SU-DHL-6 (cell line): ENCODE measurements at regions not wholly inside any gene's neighbourhood (a gene's known extent, or its start where the extent isn't known, plus 50 kb on each side); places are given as distances from the start of the nearest gene placed in this dataset.

Source experiments
- H2AFZ ChIP-seq: fragments of 200-600 bp; sonication (generic); 2 replicates; pipeline ENCODE4 v1.6.1; 2014; ENCODE audit warnings: low read depth, mild to moderate bottlenecking, moderate library complexity, mixed read lengths, antibody characterized with exemption, low read length; ENCODE audit not compliant: severe bottlenecking
- H3F3A ChIP-seq: fragments of 200-600 bp; shearing (Covaris generic); 2 replicates; pipeline ENCODE4 v1.6.0; 2016; ENCODE audit warnings: antibody characterized with exemption, mild to moderate bottlenecking; ENCODE audit not compliant: insufficient read depth
- H3K27ac ChIP-seq: fragments of 200-600 bp; sonication (generic); 2 replicates; pipeline ENCODE4 v1.5.1; 2016; ENCODE audit warnings: low read depth, mild to moderate bottlenecking, low read length, moderate library complexity, mixed read lengths
- H3K27me3 ChIP-seq: fragments of 200-600 bp; sonication (generic), shearing (Covaris generic); 2 replicates; pipeline ENCODE4 v1.6.0; 2014; ENCODE audit warnings: mild to moderate bottlenecking, low read length
- H3K36me3 ChIP-seq: fragments of 200-600 bp; sonication (generic); 2 replicates; pipeline ENCODE4 v1.6.1; 2014; ENCODE audit warnings: mild to moderate bottlenecking, low read length, mixed read lengths
- H3K4me2 ChIP-seq: fragments of 300-600, 200-600 bp; shearing (Covaris generic), sonication (generic); 2 replicates; pipeline ENCODE4 v1.6.0; 2014; ENCODE audit warnings: low read length, low read depth, mild to moderate bottlenecking; ENCODE audit not compliant: poor library complexity, severe bottlenecking
- H3K4me3 ChIP-seq: fragments of 200-600 bp; sonication (generic); 2 replicates; pipeline ENCODE4 v1.5.1; 2014; ENCODE audit warnings: antibody characterized with exemption, low read length, mild to moderate bottlenecking, mixed read lengths; ENCODE audit not compliant: insufficient read depth, poor library complexity, severe bottlenecking
- H3K79me2 ChIP-seq: fragments of 200-600 bp; sonication (generic); 2 replicates; pipeline ENCODE4 v1.6.1; 2014; ENCODE audit warnings: mild to moderate bottlenecking, low read length, moderate library complexity; ENCODE audit not compliant: insufficient read depth
- H3K9ac ChIP-seq: fragments of 200-600 bp; sonication (generic); 2 replicates; pipeline ENCODE4 v1.7.0; 2014; ENCODE audit warnings: mild to moderate bottlenecking, low read length
- H3K9me2 ChIP-seq: fragments of 200-600 bp; sonication (generic); replicated peaks from 2 replicates; pipeline ENCODE4 v1.6.1; 2014; ENCODE audit warnings: low read length; ENCODE audit not compliant: insufficient read depth
- H3K9me3 ChIP-seq: fragments of 200-600 bp; sonication (generic); 2 replicates; pipeline ENCODE4 v1.6.1; 2014; ENCODE audit warnings: low read length, mixed read lengths; ENCODE audit not compliant: insufficient read depth
- H4K20me1 ChIP-seq: fragments of 200-600 bp; sonication (generic); 2 replicates; pipeline ENCODE4 v1.6.1; 2014; ENCODE audit warnings: low read depth, mild to moderate bottlenecking, antibody characterized with exemption, low read length, moderate library complexity, mixed read lengths
- EZH2phosphoT487 ChIP-seq: fragments of 200-600 bp; sonication (generic), shearing (Covaris generic); conservative IDR thresholded peaks from 2 replicates; pipeline ENCODE4 v1.6.1; 2018; ENCODE audit warnings: mild to moderate bottlenecking, antibody characterized with exemption, low read length, moderate library complexity, mixed read lengths
- TF ChIP-seq, protein P1 (sequence below): fragments of 200-600 bp; sonication (generic); IDR thresholded peaks from one replicate; pipeline ENCODE4 v1.5.1; 2017; ENCODE audit warnings: antibody characterized with exemption, mild to moderate bottlenecking, low read length, moderate library complexity; ENCODE audit not compliant: insufficient read depth, poor library complexity, severe bottlenecking

DNA sequence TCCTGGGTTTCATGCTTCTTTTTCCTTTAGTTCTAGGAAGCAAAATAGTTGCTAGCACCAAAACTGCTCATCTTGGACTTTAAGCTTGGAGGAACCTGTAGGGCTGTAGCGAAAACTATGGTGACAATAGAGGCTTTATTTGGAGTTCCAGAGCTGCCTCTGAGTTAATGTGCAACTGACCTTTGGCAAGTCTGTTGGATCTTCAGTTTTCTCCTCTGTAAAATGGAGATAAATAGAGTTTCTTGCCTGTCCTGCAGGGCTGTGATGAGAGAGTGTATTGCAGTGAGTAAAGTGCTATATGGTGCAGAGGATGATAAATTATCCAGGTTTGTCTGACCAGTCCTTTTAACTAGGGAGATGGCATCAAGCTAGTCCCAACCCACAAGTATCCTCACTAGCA lies 417.0 kb downstream of the MAN2A1 start:
- no peak overlapping the region for H3K27ac ChIP-seq
- no peaks in the 10 kb centered on the region for H4K20me1 ChIP-seq
- TF ChIP-seq, protein P1, sequence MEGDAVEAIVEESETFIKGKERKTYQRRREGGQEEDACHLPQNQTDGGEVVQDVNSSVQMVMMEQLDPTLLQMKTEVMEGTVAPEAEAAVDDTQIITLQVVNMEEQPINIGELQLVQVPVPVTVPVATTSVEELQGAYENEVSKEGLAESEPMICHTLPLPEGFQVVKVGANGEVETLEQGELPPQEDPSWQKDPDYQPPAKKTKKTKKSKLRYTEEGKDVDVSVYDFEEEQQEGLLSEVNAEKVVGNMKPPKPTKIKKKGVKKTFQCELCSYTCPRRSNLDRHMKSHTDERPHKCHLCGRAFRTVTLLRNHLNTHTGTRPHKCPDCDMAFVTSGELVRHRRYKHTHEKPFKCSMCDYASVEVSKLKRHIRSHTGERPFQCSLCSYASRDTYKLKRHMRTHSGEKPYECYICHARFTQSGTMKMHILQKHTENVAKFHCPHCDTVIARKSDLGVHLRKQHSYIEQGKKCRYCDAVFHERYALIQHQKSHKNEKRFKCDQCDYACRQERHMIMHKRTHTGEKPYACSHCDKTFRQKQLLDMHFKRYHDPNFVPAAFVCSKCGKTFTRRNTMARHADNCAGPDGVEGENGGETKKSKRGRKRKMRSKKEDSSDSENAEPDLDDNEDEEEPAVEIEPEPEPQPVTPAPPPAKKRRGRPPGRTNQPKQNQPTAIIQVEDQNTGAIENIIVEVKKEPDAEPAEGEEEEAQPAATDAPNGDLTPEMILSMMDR, result no peak
- no peak for TF ChIP-seq EZH2phosphoT487
- H3K4me3 ChIP-seq, result no peak overlapping the region
- no peak overlapping the region for H3K4me2 ChIP-seq
- no peaks in the 10 kb centered on the region for H3K9me2 ChIP-seq
- no peaks in the 10 kb centered on the region for H3K36me3 ChIP-seq
- no peaks in the 10 kb centered on the region for H3K79me2 ChIP-seq
- no peaks in the 10 kb centered on the region for H3F3A ChIP-seq
- no peak overlapping the region for H2AFZ ChIP-seq
- H3K9ac ChIP-seq, result no peak overlapping the region
- H3K9me3 ChIP-seq, result no peaks in the 10 kb centered on the region
- no peaks in the 10 kb centered on the region for H3K27me3 ChIP-seq

DNA sequence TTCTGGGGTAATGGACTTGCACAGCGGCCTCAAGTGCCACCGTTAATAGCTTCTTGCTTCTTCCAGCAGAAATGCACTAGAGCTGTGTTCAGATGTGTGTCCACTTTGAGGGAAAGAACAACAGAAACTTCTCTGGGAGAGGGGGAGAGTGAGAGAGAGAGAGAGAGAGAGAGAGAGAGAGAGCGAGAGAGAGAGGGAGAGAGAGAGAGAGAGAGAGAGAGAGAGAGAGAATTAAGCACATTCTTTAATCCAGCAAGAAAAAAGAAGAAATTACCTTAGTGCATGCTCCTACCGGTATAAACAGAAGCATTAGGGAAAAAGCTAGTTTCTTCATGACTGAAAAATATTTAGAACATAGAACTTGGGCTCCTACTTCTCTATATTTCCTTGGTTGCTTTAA lies 418.8 kb downstream of the MAN2A1 start:
- H3K4me3 ChIP-seq, result no peak overlapping the region
- TF ChIP-seq EZH2phosphoT487, result no peak
- TF ChIP-seq, protein P1, result no peak
- no peaks in the 10 kb centered on the region for H3K9me3 ChIP-seq
- no peaks in the 10 kb centered on the region for H3K9me2 ChIP-seq
- no peak overlapping the region for H3K27ac ChIP-seq
- H3K27me3 ChIP-seq, result no peaks in the 10 kb centered on the region
- no peaks in the 10 kb centered on the region for H3K36me3 ChIP-seq
- no peak overlapping the region for H3K9ac ChIP-seq
- H3K4me2 ChIP-seq, result no peak overlapping the region
- H3F3A ChIP-seq, result no peaks in the 10 kb centered on the region
- no peaks in the 10 kb centered on the region for H3K79me2 ChIP-seq
- no peak overlapping the region for H2AFZ ChIP-seq
- H4K20me1 ChIP-seq, result no peaks in the 10 kb centered on the region

DNA sequence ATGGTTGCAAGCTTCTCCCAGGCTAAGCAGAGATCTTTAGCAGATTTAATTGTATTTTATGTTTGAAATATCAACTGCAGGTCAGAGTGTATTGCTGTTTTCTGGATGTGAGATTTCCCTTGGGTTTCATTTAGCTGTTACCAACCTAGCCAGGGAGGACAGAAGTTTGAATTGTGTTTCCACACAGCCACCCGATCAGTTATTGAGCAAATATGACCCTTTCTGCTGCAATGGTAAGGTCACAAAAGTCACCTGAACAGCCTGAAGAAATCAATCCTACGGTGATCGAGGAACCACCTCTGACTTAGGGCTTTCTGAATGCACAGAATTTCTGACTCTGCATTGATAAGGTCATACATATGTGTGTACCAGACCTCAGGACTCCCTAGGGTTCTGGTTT lies 419.9 kb downstream of the MAN2A1 start:
- Histone ChIP-seq H3K4me2 (no peak overlapping the region), H3K4me3 (no peak overlapping the region), H3K9ac (no peak overlapping the region), H3K9me3 (no peaks in the 10 kb centered on the region), H3F3A (no peaks in the 10 kb centered on the region), H3K79me2 (no peaks in the 10 kb centered on the region), H3K27ac (no peak overlapping the region), H3K27me3 (no peaks in the 10 kb centered on the region), H3K36me3 (no peaks in the 10 kb centered on the region), H4K20me1 (no peaks in the 10 kb centered on the region), H2AFZ (no peak overlapping the region), H3K9me2 (no peaks in the 10 kb centered on the region)
- TF ChIP-seq, protein P1, result no peak
- TF ChIP-seq EZH2phosphoT487, result no peak

DNA sequence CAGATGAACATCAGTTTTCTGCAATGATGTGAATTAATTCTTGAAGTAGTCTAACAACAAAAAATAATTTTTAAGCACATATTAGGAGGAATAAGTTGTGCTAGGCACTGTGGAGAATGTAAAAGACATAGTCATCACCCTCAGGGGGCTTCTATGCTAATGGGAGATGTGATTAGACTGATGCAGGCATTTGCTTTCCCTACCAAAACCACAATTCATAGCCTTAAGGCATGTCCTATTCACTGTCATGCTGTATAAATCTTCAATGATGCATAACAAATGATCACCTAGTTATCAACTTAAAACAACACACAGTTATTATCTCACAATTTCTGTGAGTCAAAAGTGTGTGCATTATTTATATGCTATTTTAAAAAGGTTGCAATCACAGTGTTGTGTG lies 422.6 kb downstream of the MAN2A1 start:
- H3K9ac ChIP-seq, result no peak overlapping the region
- H3K9me3 ChIP-seq, result no peaks in the 10 kb centered on the region
- H3K9me2 ChIP-seq, result no peaks in the 10 kb centered on the region
- no peaks in the 10 kb centered on the region for H3K79me2 ChIP-seq
- no peak overlapping the region for H3K4me2 ChIP-seq
- H4K20me1 ChIP-seq, result no peaks in the 10 kb centered on the region
- H3K4me3 ChIP-seq, result no peak overlapping the region
- no peaks in the 10 kb centered on the region for H3F3A ChIP-seq
- TF ChIP-seq, protein P1, result no peak
- no peak for TF ChIP-seq EZH2phosphoT487
- no peak overlapping the region for H2AFZ ChIP-seq
- no peaks in the 10 kb centered on the region for H3K36me3 ChIP-seq
- H3K27ac ChIP-seq, result no peak overlapping the region
- H3K27me3 ChIP-seq, result no peaks in the 10 kb centered on the region
